Ishikawa (cell line): ENCODE measurements at regions not wholly inside any gene's neighbourhood (a gene's known extent, or its start where the extent isn't known, plus 50 kb on each side); places are given as distances from the start of the nearest gene placed in this dataset.

Experiments used
- CEBPB ChIP-seq: IDR thresholded peaks from 2 replicates; pipeline ENCODE4 v1.6.1; 2012
- CREB1 ChIP-seq: IDR thresholded peaks from 2 replicates; pipeline ENCODE4 v1.6.1; 2012; ENCODE audit warnings: low read depth
- EGR1 ChIP-seq: IDR thresholded peaks from 2 replicates; pipeline ENCODE4 v1.6.1; 2012
- EP300 ChIP-seq: IDR thresholded peaks from 2 replicates; pipeline ENCODE4 v1.6.1; 2012; ENCODE audit warnings: borderline replicate concordance
- FOXM1 ChIP-seq: IDR thresholded peaks from 2 replicates; pipeline ENCODE4 v1.6.1; 2012; ENCODE audit warnings: low read depth, borderline replicate concordance
- NFIC ChIP-seq: IDR thresholded peaks from 2 replicates; pipeline ENCODE4 v1.6.1; 2012
- RAD21 ChIP-seq: IDR thresholded peaks from 2 replicates; pipeline ENCODE4 v1.6.1; 2012; ENCODE audit warnings: low read depth
- TAF1 ChIP-seq: IDR thresholded peaks from 2 replicates; pipeline ENCODE4 v1.6.1; 2012; ENCODE audit warnings: low read depth, mild to moderate bottlenecking
- TCF12 ChIP-seq: IDR thresholded peaks from 2 replicates; pipeline ENCODE4 v1.6.1; 2012; ENCODE audit warnings: low read depth
- TEAD4 ChIP-seq: IDR thresholded peaks from 2 replicates; pipeline ENCODE4 v1.6.1; 2012
- YY1 ChIP-seq: IDR thresholded peaks from 2 replicates; pipeline ENCODE4 v1.6.1; 2012; ENCODE audit warnings: low read depth
- ZBTB7A ChIP-seq: IDR thresholded peaks from 2 replicates; pipeline ENCODE4 v1.6.1; 2012; ENCODE audit warnings: low read depth
- TF ChIP-seq, protein P1 (sequence below): IDR thresholded peaks from 2 replicates; pipeline ENCODE4 v1.6.1; 2012
- TF ChIP-seq, protein P2 (sequence below): IDR thresholded peaks from 2 replicates; pipeline ENCODE4 v1.6.1; 2012; ENCODE audit warnings: low read depth, mild to moderate bottlenecking
- TF ChIP-seq, protein P3 (sequence below): IDR thresholded peaks from 2 replicates; pipeline ENCODE4 v1.6.1; 2012

DNA sequence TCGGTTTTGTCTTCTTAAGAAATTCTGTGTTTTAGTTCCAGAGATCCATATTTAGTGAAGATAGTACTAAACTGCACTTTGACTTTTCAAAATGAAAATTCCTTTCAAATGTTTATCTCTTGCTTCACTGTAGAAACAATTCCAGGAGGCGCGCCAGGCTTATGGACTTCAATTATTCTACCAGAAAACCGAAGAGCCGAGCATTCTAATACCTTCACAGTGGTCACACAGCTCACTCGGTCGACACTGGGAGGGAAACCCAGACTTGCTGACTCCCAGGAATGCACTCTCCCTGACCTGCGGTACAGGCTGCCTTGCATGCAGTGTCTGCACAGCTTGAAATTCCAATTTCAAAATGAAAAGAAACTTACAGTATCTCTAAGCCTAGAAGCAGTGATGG lies 119.9 kb upstream of the PIEZO2 start:
- no peak for TF ChIP-seq YY1
- TF ChIP-seq ZBTB7A: no peak
- TF ChIP-seq EGR1: no peak
- TF ChIP-seq TCF12: no peak
- no peak for TF ChIP-seq TEAD4
- no peak for TF ChIP-seq TAF1
- TF ChIP-seq FOXM1: no peak
- TF ChIP-seq, protein P1, sequence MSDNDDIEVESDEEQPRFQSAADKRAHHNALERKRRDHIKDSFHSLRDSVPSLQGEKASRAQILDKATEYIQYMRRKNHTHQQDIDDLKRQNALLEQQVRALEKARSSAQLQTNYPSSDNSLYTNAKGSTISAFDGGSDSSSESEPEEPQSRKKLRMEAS: no peak
- TF ChIP-seq NFIC: no peak
- TF ChIP-seq CREB1: no peak
- no peak for TF ChIP-seq EP300
- no peak for TF ChIP-seq CEBPB
- TF ChIP-seq, protein P2, sequence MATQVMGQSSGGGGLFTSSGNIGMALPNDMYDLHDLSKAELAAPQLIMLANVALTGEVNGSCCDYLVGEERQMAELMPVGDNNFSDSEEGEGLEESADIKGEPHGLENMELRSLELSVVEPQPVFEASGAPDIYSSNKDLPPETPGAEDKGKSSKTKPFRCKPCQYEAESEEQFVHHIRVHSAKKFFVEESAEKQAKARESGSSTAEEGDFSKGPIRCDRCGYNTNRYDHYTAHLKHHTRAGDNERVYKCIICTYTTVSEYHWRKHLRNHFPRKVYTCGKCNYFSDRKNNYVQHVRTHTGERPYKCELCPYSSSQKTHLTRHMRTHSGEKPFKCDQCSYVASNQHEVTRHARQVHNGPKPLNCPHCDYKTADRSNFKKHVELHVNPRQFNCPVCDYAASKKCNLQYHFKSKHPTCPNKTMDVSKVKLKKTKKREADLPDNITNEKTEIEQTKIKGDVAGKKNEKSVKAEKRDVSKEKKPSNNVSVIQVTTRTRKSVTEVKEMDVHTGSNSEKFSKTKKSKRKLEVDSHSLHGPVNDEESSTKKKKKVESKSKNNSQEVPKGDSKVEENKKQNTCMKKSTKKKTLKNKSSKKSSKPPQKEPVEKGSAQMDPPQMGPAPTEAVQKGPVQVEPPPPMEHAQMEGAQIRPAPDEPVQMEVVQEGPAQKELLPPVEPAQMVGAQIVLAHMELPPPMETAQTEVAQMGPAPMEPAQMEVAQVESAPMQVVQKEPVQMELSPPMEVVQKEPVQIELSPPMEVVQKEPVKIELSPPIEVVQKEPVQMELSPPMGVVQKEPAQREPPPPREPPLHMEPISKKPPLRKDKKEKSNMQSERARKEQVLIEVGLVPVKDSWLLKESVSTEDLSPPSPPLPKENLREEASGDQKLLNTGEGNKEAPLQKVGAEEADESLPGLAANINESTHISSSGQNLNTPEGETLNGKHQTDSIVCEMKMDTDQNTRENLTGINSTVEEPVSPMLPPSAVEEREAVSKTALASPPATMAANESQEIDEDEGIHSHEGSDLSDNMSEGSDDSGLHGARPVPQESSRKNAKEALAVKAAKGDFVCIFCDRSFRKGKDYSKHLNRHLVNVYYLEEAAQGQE: no peak
- no peak for TF ChIP-seq RAD21

DNA sequence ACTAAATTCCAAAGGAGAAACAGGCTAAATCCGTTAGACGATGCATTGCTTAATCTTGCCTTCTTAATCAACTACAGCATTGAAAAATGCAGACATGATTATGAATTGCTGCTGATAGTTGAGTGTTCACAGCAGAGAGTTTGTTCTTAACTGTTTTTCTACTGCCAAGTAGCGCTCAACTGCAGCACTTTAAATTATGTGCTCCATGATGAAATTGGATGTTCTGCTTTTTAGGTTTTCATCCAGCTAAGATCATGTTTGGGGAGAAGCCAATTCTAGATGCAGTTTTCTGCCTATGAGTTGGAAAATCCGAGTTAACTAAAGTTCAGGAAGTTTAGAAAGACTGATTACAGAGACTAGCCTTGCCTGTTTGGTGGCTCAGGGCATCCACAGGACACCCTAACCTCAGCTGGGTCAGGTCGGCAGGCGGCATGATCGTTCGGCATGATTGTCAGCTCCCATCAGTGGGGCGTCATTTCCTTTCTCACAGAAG lies 119.4 kb upstream of the PIEZO2 start:
- TF ChIP-seq CREB1 (no peak), TAF1 (no peak), RAD21 (no peak), EP300 (no peak), EGR1 (no peak)
- TF ChIP-seq, protein P1: no peak

DNA sequence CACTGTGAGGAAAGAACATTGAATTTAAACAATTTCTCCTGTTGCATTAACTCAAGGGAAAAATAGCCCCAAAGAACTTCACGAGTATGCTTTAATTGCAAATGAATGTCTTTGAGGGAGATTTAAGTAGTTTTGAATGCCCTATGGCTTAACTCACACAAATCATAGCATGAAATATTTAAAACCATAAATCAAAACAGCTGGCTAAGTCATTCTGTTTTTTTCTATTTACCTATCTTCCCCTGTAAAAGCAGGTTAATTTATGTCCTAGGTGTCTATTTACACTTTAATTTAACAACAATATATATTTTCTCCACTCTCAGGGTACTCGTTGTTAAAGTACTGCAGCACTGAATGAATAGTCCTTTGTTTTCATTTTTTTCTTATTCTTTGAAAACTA lies 118.8 kb upstream of the PIEZO2 start:
- no peak for TF ChIP-seq EP300
- TF ChIP-seq, protein P2: no peak
- no peak for TF ChIP-seq TCF12
- TF ChIP-seq, protein P3, sequence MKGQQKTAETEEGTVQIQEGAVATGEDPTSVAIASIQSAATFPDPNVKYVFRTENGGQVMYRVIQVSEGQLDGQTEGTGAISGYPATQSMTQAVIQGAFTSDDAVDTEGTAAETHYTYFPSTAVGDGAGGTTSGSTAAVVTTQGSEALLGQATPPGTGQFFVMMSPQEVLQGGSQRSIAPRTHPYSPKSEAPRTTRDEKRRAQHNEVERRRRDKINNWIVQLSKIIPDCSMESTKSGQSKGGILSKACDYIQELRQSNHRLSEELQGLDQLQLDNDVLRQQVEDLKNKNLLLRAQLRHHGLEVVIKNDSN: no peak
- TF ChIP-seq TEAD4: no peak
- TF ChIP-seq, protein P1: no peak
- no peak for TF ChIP-seq EGR1

DNA sequence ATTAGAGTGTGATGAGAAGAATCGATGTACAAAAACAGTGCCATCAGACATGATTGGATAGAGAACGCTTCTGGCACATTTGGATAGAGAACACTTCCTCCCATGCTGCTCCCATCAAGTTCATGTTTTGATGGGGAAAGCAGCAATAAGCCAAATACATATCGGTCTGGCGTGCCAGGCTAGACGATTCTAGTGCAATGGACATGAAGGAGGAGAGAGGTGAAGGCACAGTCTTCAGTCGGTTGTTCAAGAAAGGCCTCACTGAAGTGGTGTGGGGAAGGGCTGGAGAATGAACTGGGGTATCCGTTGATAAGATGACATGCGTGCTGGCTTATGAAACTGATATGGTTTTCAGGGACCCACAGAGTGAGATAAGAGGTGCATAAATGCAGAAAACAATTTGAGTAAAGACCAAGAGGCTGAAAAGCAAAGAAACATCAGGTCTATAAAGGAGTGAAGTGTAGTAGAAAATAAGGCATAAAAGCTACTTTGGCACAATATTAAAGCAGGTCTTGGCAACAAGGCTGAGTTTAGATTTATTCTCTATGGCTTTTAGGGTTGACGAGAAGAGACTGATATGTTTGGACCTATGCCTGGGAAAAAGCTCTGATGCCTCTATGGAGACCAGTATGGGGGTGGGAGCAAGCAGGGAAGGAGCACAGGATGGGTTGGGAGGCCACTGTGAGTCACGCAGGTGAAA lies 117.6 kb upstream of the PIEZO2 start:
- TF ChIP-seq FOXM1: no peak
- no peak for TF ChIP-seq TCF12
- no peak for TF ChIP-seq CREB1
- TF ChIP-seq NFIC: no peak
- TF ChIP-seq TAF1: no peak
- TF ChIP-seq EP300: no peak
- TF ChIP-seq, protein P3: no peak
- no peak for TF ChIP-seq RAD21
- no peak for TF ChIP-seq EGR1
- TF ChIP-seq TEAD4: no peak
- no peak for TF ChIP-seq YY1
- TF ChIP-seq ZBTB7A: no peak
- TF ChIP-seq, protein P2: no peak
- no peak for TF ChIP-seq CEBPB

DNA sequence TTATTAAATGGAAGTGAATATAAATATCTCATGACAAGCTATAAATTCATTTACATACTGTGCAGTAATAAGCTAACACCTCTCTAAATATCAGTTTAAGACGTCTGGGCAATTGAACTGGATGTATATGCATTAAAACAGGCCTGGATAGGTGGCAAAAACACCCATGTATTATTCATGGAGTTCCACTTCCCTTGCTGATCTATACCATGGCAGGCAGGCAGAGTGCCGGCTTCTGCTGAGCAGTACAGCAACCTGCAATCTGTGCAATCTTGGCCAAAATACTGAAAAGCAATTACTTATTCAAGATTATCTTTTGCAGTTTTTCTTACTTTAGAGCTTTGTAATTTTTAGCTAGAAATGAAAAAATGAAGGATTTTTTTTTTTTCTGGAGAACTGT lies 112.1 kb upstream of the PIEZO2 start:
- TF ChIP-seq CEBPB (no peak), NFIC (no peak), TCF12 (no peak), EP300 (no peak), EGR1 (no peak), RAD21 (no peak), YY1 (no peak), FOXM1 (no peak), TEAD4 (no peak), TAF1 (no peak), ZBTB7A (no peak), CREB1 (no peak)
- TF ChIP-seq, protein P3: no peak
- TF ChIP-seq, protein P1: no peak
- TF ChIP-seq, protein P2: no peak
